IPS-18a (cell line): ENCODE measurements at regions not wholly inside any gene's neighbourhood (a gene's known extent, or its start where the extent isn't known, plus 50 kb on each side); places are given as distances from the start of the nearest gene placed in this dataset.

ENCODE experiments used
- H3K27ac ChIP-seq: one replicate; pipeline ENCODE4 v1.5.1; 2013; ENCODE audit warnings: low read length
- H3K27me3 ChIP-seq: one replicate; pipeline ENCODE4 v1.6.1; 2013; ENCODE audit warnings: mild to moderate bottlenecking, low read length; ENCODE audit not compliant: control insufficient read depth, insufficient read depth
- H3K36me3 ChIP-seq: one replicate; pipeline ENCODE4 v1.6.1; 2013; ENCODE audit warnings: low read depth, low read length; ENCODE audit not compliant: control insufficient read depth
- H3K4me1 ChIP-seq: one replicate; pipeline ENCODE4 v1.6.1; 2013; ENCODE audit warnings: low read depth, low read length; ENCODE audit not compliant: control insufficient read depth
- H3K4me3 ChIP-seq: one replicate; pipeline ENCODE4 v1.5.1; 2013; ENCODE audit warnings: low read length
- H3K9ac ChIP-seq: one replicate; pipeline ENCODE4 v1.6.1; 2013; ENCODE audit warnings: mild to moderate bottlenecking, low read length, moderate library complexity
- H3K9me3 ChIP-seq: one replicate; pipeline ENCODE4 v1.6.1; 2013; ENCODE audit warnings: low read depth, low read length; ENCODE audit not compliant: control insufficient read depth

DNA sequence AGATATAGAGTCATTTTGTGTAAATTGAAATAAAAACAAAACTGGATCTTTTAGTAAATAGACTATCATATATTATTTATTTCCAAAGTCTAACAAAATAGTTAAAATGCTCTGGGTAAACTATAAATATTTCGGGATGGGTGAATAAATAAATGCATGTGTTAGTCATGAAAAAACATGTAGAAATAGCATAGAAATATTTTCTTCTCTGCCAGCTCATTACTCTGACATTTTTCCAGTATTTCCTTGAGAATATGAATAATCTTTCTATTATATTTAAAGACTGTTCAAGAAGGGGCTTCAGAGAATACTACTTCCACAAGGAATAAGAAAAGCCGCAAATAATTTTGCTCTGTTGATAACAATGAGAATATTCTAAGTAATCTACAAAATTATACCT is 880.4 kb downstream of the TRIB2 start:
- H3K9ac ChIP-seq: no peak overlapping the region
- H3K4me1 ChIP-seq: no peaks in the 10 kb centered on the region
- no peak overlapping the region for H3K27ac ChIP-seq
- H3K27me3 ChIP-seq: no peaks in the 10 kb centered on the region
- no peaks in the 10 kb centered on the region for H3K9me3 ChIP-seq
- no peaks in the 10 kb centered on the region for H3K36me3 ChIP-seq
- no peak overlapping the region for H3K4me3 ChIP-seq

DNA sequence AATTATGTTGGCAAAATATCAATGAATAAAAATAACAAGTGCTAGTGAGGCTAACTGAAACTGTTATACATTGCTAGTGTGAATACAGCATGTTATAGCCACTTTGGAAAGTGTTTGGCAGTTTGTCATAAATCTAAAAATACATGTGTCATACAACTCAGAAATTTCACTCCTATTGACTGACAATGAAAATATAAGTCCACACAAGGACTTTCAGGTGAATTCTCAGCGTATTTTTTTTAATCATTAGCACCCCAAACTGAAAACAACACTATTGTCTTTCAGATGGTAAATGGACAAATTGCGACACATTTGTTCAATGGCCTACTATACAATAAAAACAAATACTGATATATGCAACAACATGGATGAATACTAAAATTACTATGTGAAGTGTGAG is 884.8 kb downstream of the TRIB2 start:
- Histone ChIP-seq H3K27ac (no peak overlapping the region), H3K27me3 (no peaks in the 10 kb centered on the region), H3K36me3 (no peaks in the 10 kb centered on the region), H3K4me3 (no peak overlapping the region), H3K9me3 (no peaks in the 10 kb centered on the region), H3K9ac (no peak overlapping the region), H3K4me1 (no peaks in the 10 kb centered on the region)

DNA sequence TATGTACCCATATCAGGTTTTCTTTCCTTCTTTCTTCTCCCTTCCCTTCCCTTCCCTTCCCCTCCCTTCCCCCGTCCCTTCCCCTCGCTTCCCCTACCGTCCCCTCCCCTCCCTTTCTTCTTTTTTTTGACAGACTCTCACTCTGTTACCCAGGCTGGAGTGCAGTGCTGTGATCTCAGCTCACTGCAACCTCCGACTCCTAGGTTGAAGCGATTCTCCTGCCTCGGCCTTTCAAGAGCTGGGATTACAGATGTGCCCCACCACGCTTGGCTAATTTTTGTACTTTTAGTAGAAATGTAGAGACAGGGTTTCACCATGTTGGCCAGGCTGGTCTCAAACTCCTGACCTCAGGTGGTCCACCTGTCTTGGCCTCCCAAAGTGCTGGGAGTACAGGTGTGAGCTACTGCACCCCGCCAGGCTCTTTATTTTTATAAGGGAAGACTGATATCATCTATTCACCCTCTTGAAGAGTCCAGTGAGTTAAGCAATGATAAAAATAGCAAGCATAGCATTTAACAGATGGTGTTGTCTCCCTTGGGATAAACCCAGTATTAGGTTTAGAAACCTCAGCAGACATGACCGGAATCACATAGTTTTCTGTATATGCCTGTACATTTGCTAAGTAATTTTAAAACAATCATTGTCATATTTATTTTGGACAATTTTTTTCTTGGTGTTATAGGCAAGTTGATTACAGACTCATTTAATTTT is 888.4 kb downstream of the TRIB2 start:
- Histone ChIP-seq H3K36me3 (no peaks in the 10 kb centered on the region), H3K9me3 (no peaks in the 10 kb centered on the region), H3K27ac (no peak overlapping the region), H3K4me3 (no peak overlapping the region), H3K27me3 (no peaks in the 10 kb centered on the region), H3K4me1 (no peaks in the 10 kb centered on the region), H3K9ac (no peak overlapping the region)

DNA sequence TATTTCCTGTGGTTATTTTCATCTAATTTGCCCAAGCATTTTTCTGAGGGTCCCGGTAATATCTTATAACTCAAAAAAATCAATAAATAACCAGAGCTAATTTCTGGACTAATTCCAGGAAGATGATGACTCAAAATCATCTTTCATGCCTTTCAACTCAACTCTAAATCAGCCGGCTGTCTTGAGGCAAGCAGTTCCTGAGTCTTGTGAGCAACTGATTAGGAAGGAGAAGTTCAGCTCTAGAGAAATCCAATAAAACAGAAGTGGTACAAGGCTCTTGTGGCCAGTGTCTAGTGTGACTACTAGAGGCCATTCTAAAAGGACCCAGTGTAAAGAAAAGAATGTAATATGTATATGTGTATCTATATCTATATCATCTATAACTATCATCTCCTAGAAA is 890.4 kb downstream of the TRIB2 start:
- no peak overlapping the region for H3K27ac ChIP-seq
- peaks cover 11% of the 10 kb centered on the region for H3K4me1 ChIP-seq
- no peak overlapping the region for H3K9ac ChIP-seq
- H3K4me3 ChIP-seq: no peak overlapping the region
- H3K9me3 ChIP-seq: no peaks in the 10 kb centered on the region
- H3K27me3 ChIP-seq: no peaks in the 10 kb centered on the region
- H3K36me3 ChIP-seq: no peaks in the 10 kb centered on the region

DNA sequence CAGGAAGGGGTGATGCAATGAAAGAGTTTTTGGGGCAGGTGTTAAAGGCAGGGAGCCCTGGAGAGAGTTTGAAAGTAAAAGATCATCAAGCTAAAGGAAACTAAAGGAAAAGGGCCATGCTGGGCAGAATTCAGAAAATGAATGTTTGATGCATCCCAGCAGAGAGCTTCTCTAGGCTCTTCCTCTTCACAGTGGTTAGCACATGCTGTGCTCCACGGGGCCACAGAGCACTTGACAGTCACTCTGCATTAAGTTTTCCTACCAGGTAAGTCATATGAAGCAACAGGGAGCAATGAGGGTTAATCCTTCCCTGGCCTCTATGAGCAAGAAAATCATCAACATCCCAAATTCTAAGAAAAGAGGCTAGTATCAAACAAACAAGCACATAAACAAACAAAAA is 895.2 kb downstream of the TRIB2 start:
- Histone ChIP-seq H3K27ac (no peak overlapping the region), H3K27me3 (no peaks in the 10 kb centered on the region), H3K4me1 (peaks cover 16% of the 10 kb centered on the region), H3K36me3 (no peaks in the 10 kb centered on the region), H3K9ac (no peak overlapping the region), H3K4me3 (no peak overlapping the region), H3K9me3 (peaks cover 5% of the 10 kb centered on the region)

DNA sequence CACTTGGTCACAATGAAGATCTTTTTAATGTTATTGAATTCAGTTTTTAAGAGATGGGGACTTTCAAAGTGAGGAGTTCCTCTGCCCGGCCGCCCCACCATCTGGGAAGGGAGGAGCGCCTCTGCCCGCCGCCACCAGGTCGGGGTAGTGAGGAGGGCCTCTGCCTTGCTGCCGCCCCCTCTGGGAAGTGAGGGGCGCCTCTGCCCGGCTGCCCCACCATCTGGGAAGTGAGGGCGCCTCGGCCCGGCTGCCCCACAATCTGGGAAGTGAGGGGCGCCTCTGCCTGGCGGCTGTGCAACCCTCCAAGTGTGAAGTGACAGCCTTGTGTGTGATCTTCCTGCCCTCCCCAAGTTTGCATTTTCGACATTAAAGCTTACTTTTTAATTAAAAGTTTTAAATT is 899.3 kb downstream of the TRIB2 start:
- H3K4me1 ChIP-seq: peaks cover 15% of the 10 kb centered on the region
- H3K36me3 ChIP-seq: no peaks in the 10 kb centered on the region
- no peak overlapping the region for H3K27ac ChIP-seq
- peaks cover 5% of the 10 kb centered on the region for H3K9me3 ChIP-seq
- H3K27me3 ChIP-seq: no peaks in the 10 kb centered on the region
- no peak overlapping the region for H3K4me3 ChIP-seq
- H3K9ac ChIP-seq: no peak overlapping the region

DNA sequence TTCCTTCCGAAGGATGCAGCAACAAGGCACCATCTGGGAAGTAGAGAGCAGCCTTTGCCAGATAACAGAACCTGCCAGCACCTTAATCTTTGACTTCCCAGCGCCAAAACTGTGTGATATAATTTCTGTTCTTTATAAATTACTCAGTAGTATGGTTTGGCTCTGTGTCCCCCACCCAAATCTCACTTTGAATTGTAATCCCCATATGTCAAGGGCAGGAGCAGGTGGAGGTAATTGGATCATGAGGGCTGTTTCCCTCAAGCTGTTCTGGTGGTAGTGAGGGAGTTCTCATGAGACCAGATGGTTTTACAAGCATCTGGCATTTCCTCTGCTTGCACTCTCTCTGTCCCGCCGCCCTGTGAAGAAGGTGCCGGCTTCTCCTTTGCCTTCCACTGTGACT is 899.9 kb downstream of the TRIB2 start:
- H3K9ac ChIP-seq: no peak overlapping the region
- no peaks in the 10 kb centered on the region for H3K36me3 ChIP-seq
- H3K4me3 ChIP-seq: no peak overlapping the region
- peaks cover 10% of the 10 kb centered on the region for H3K4me1 ChIP-seq
- peaks cover 5% of the 10 kb centered on the region for H3K9me3 ChIP-seq
- H3K27ac ChIP-seq: no peak overlapping the region
- no peaks in the 10 kb centered on the region for H3K27me3 ChIP-seq

DNA sequence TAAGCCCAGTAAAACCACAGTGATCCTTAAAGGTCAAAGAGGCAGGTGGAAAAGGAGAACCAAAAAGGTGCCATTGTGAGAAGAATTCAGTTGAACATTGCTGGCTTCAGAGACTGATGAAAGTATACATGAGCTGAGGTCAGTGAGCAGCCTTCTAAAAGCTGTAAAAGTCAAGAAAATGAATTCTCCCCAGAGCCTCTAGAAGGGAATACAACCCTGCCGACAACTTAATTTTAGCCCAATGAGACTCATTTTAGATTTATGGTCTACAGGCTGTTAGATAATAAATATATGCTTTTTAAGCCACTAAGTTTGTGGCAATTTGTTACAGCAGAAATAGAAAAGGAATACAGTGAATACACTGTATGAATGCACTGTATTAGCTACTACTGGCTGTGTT is 911.4 kb downstream of the TRIB2 start:
- Histone ChIP-seq H3K27ac (no peak overlapping the region), H3K27me3 (no peaks in the 10 kb centered on the region), H3K9ac (no peak overlapping the region), H3K9me3 (no peaks in the 10 kb centered on the region), H3K4me3 (no peak overlapping the region), H3K36me3 (no peaks in the 10 kb centered on the region), H3K4me1 (no peaks in the 10 kb centered on the region)

DNA sequence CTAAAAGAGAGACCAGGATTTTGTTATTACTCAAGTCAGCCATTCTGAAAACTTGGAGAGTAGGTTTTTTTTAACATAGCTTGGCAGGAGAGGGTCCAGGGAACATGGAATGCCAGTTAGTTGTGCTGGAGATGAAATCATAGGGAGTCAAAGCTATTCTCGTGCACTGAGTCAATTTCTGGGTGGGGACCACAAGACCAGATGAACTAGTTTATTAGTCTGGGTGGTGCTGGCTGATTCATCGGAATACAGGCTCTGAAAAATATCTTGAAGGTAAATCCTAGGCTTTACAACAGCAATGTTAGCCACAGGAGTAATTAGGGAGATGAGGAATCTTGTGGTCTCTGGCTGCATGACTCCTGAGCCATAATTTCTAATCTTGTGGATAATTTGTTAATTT is 921.4 kb downstream of the TRIB2 start:
- no peak overlapping the region for H3K4me3 ChIP-seq
- H3K36me3 ChIP-seq: no peaks in the 10 kb centered on the region
- no peaks in the 10 kb centered on the region for H3K27me3 ChIP-seq
- H3K9ac ChIP-seq: no peak overlapping the region
- no peak overlapping the region for H3K27ac ChIP-seq
- peaks cover 2% of the 10 kb centered on the region for H3K9me3 ChIP-seq
- no peaks in the 10 kb centered on the region for H3K4me1 ChIP-seq

DNA sequence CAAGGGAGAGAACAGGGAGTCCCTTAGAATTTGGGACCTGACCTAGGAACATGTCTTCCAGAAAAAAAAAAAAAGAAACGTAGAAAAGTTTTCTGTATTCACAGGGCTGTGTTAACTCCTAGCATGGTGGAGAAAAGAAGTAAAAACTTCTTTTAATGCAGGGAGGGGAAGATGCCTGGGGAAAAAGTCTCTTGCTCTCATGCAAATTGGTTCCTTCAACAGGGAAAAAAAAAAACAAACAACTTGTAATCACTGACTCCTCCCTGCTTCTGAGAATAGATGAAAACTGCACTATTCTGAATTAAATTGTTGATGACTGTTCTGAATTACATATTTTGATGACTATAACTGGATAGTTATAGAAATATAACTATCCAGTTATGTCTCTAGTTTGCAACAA is 933.2 kb downstream of the TRIB2 start:
- Histone ChIP-seq H3K27me3 (no peaks in the 10 kb centered on the region), H3K36me3 (no peaks in the 10 kb centered on the region), H3K27ac (no peak overlapping the region), H3K9ac (no peak overlapping the region), H3K4me3 (no peak overlapping the region), H3K4me1 (no peaks in the 10 kb centered on the region), H3K9me3 (peaks cover 13% of the 10 kb centered on the region)

DNA sequence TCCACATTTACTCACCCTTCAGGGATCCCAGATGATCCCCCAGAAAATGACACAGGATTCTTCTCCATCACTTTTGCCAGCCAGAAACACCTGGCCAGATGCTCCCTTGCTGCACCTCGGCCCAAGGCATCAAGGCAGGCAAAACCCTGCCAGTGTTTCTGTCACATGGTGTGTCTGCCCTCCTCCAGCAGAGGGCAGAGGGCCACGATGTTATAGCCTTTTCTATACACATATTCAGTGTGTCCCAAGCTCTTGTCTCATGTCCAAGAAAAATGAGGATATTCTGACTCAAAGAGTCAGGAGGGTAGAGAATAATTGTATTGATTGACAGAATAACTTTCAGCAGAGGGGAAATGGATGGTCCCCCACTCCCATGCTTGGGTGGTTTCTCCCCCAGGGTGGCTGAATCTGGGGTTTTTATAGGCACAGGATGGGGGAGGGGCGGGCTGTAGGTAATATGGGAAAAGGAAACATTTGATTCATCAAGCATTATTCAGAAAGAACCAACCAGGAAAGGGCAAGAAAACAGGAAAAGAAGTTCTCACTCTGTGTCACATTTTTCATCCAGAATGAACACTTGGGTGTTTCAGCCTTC is 933.9 kb downstream of the TRIB2 start:
- peaks cover 13% of the 10 kb centered on the region for H3K9me3 ChIP-seq
- no peaks in the 10 kb centered on the region for H3K36me3 ChIP-seq
- no peaks in the 10 kb centered on the region for H3K4me1 ChIP-seq
- no peak overlapping the region for H3K9ac ChIP-seq
- no peak overlapping the region for H3K27ac ChIP-seq
- H3K27me3 ChIP-seq: no peaks in the 10 kb centered on the region
- H3K4me3 ChIP-seq: no peak overlapping the region

DNA sequence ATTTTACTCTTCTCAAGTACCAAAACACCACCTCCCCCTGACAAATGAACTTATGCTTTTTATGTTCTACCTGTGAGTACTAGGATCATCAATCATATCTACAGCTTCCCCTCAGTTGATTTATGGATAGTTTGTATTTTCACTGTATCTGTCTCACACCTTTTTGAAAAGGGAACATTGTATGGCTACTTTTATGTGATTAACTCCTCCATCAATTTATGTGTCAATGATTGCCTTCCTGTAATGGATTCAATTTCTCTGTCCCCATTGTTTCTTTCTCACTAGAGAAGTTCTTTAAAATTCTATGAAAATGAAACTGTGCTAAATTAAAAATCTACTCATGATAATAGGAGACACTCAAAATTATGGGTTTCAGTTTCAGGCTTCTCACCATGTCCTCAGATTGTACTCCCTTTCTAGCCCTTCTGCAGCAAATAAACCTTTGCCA is 935.0 kb downstream of the TRIB2 start:
- H3K4me1 ChIP-seq: no peaks in the 10 kb centered on the region
- no peaks in the 10 kb centered on the region for H3K36me3 ChIP-seq
- no peak overlapping the region for H3K4me3 ChIP-seq
- H3K27me3 ChIP-seq: no peaks in the 10 kb centered on the region
- H3K9me3 ChIP-seq: peaks cover 10% of the 10 kb centered on the region
- H3K27ac ChIP-seq: no peak overlapping the region
- H3K9ac ChIP-seq: no peak overlapping the region
